Stomach (tissue), 8 donors: ENCODE measurements at regions not wholly inside any gene's neighbourhood (a gene's known extent, or its start where the extent isn't known, plus 50 kb on each side); places are given as distances from the start of the nearest gene placed in this dataset.
A peak's percentile ranks its signal among the peaks of the same experiment; 100 is the strongest.

ENCODE experiments used
- DNase-seq, 2 donors: peaks; one replicate each; pipeline versions ENCODE4 v3.0.0 to v3.0.0-alpha.2; 2013 to 2019
- H3K27ac ChIP-seq, 5 donors: fragments of 200-600 bp in 4 of 5; sonication (generic) in 4 of 5; one replicate each; pipeline ENCODE4 v1.5.1; 2013 to 2019; ENCODE audit warnings: mild to moderate bottlenecking in 1 of 5, moderate library complexity in 1 of 5
- H3K27me3 ChIP-seq, 3 donors: fragments of 200-600 bp; sonication (generic); one replicate each; pipeline ENCODE4 v1.5.1; 2017 to 2019; ENCODE audit warnings: mixed run types in 1 of 3
- H3K36me3 ChIP-seq, 4 donors: fragments of 200-600 bp; sonication (generic); 1 replicate in 3 of 4; 2 replicates in 1 of 4; pipeline ENCODE4 v1.5.1; 2016 to 2019
- H3K4me1 ChIP-seq, 4 donors: fragments of 200-600 bp; sonication (generic); one replicate each; pipeline ENCODE4 v1.5.1; 2016 to 2019
- H3K4me3 ChIP-seq, 4 donors: fragments of 200-600 bp; sonication (generic) in 3 of 4; one replicate each; pipeline ENCODE4 v1.5.1; 2016 to 2019; ENCODE audit warnings: mild to moderate bottlenecking in 1 of 4
- H3K9me3 ChIP-seq, 4 donors: fragments of 200-600 bp; sonication (generic); one replicate each; pipeline ENCODE4 v1.5.1; 2016 to 2019
- CTCF ChIP-seq, 7 experiments: fragments of 450-650 bp in 4 of 7; fragments of 200-600 bp in 3 of 7; sonication (generic) in 3 of 7; IDR thresholded peaks; one replicate each; pipeline ENCODE4 v1.5.1; 2016 to 2019; ENCODE audit warnings: antibody characterized with exemption in 7 of 7, control low read depth in 2 of 7, mild to moderate bottlenecking in 1 of 7
- EP300 ChIP-seq: sonication (generic); formaldehyde crosslinking; IDR thresholded peaks from one replicate; pipeline ENCODE4 v1.6.1; 2017; ENCODE audit warnings: antibody characterized with exemption
- POLR2A ChIP-seq, 4 donors: fragments of 450-650 bp; IDR thresholded peaks; one replicate each; pipeline ENCODE4 v1.6.1; 2016; ENCODE audit warnings: antibody characterized with exemption in 4 of 4, control low read depth in 2 of 4, mild to moderate bottlenecking in 1 of 4, moderate library complexity in 1 of 4
- POLR2AphosphoS5 ChIP-seq, 3 donors: sonication (generic); formaldehyde crosslinking; IDR thresholded peaks; one replicate each; pipeline ENCODE4 v1.6.1; 2016; ENCODE audit warnings: antibody characterized with exemption in 3 of 3
- WGBS, 5 donors: extraction: QIAGEN DNeasy Blood & Tissue Kit in 3 of 5; methylation state at CpG; one replicate each; pipeline versions ENCODE4 v1.1.5 to v1.1.7; 2013 to 2018; 5-methylcytosine and 5-hydroxymethylcytosine counted together
- intact Hi-C: fragments of 100-400 bp; cut with DNase I; formaldehyde crosslinking; loops from one replicate; pipeline ENCODE4 v1.15.1; 2023; ENCODE audit warnings: low total_unique reads
- donor health status: healthy with polysubstance abuse.
- donor health status: Bipolar disorder and iron deficiency.
- donor health status: healthy.

GRCh38 chr7:41886262-41886900 is 183.5 kb upstream of the INHBA start:
- Histone ChIP-seq H3K9me3 (no peaks in the 10 kb centered on the region), H3K27ac (peak overlapping the region in 2 of 5 donors; percentile 9 to 26), H3K36me3 (no peaks in the 10 kb centered on the region), H3K4me3 (no peak overlapping the region), H3K27me3 (no peaks in the 10 kb centered on the region), H3K4me1 (peaks cover 0 to 26% (median 11%) of the 10 kb centered on the region in 4 donors)
- TF ChIP-seq EP300 (no peak), POLR2A (IDR thresholded peaks at IDR 0.05) (no peak), CTCF (IDR thresholded peaks at IDR 0.05) (no peak), POLR2AphosphoS5 (IDR thresholded peaks at IDR 0.05) (no peak)
- WGBS, 5 donors = 47 to 71% (median 59%) methylated on average over 5 to 6 of the region's 6 CpGs
- intact Hi-C loops = no loop called here
- DNase-seq = peak in 1 of 2 donors; percentile 88

- Histone ChIP-seq H3K4me3 (no peak overlapping the region), H3K9me3 (no peaks in the 10 kb centered on the region), H3K27ac (no peak overlapping the region), H3K27me3 (no peaks in the 10 kb centered on the region), H3K4me1 (peaks cover 0 to 26% (median 11%) of the 10 kb centered on the region in 4 donors), H3K36me3 (no peaks in the 10 kb centered on the region)
- no peak for DNase-seq
- WGBS, 5 donors = 44 to 58% (median 56%) methylated on average over 6 of the region's 6 CpGs
- intact Hi-C loops = no loop called here
- TF ChIP-seq CTCF (IDR thresholded peaks at IDR 0.05) (no peak), EP300 (no peak), POLR2A (IDR thresholded peaks at IDR 0.05) (no peak), POLR2AphosphoS5 (IDR thresholded peaks at IDR 0.05) (no peak)
Observed at GRCh38 chr7:41885748-41886147, 182.9 kb upstream of the INHBA start.

- H3K27ac ChIP-seq = no peak overlapping the region
- H3K4me3 ChIP-seq = no peak overlapping the region
- no peaks in the 10 kb centered on the region for H3K36me3 ChIP-seq
- H3K9me3 ChIP-seq = no peaks in the 10 kb centered on the region
- no peaks in the 10 kb centered on the region for H3K27me3 ChIP-seq
- DNase-seq = no peak
- peaks cover 0 to 26% (median 11%) of the 10 kb centered on the region in 4 donors for H3K4me1 ChIP-seq
- TF ChIP-seq POLR2A (IDR thresholded peaks at IDR 0.05) (no peak), POLR2AphosphoS5 (IDR thresholded peaks at IDR 0.05) (no peak), CTCF (IDR thresholded peaks at IDR 0.05) (no peak), EP300 (no peak)
- intact Hi-C loops = no loop called here
Observed at GRCh38 chr7:41885078-41885477, 182.2 kb upstream of the INHBA start.

- no peak for DNase-seq
- Histone ChIP-seq H3K27me3 (no peaks in the 10 kb centered on the region), H3K36me3 (no peaks in the 10 kb centered on the region), H3K4me1 (peaks cover 0 to 26% (median 11%) of the 10 kb centered on the region in 4 donors), H3K9me3 (no peaks in the 10 kb centered on the region), H3K27ac (no peak overlapping the region), H3K4me3 (no peak overlapping the region)
- intact Hi-C loops = no loop called here
- WGBS, 5 donors = 83 to 88% (median 86%) methylated on average over 16 of the region's 16 CpGs
- TF ChIP-seq POLR2AphosphoS5 (IDR thresholded peaks at IDR 0.05) (no peak), CTCF (IDR thresholded peaks at IDR 0.05) (no peak)
Observed at GRCh38 chr7:41882745-41883420, 180.0 kb upstream of the INHBA start.
